Adrenal gland (tissue), 9 donors: ENCODE measurements at regions not wholly inside any gene's neighbourhood (a gene's known extent, or its start where the extent isn't known, plus 50 kb on each side); places are given as distances from the start of the nearest gene placed in this dataset.

Source experiments
- DNase-seq, 7 donors: peaks; one replicate each; pipeline ENCODE4 v3.0.0-alpha.2; 2019 to 2020
- H3K27ac ChIP-seq, 5 donors: fragments of 200-600 bp; sonication (generic) in 4 of 5; 1 replicate in 3 of 5; 2 replicates in 2 of 5; pipeline versions ENCODE4 v1.5.1 to v1.8.0; 2016 to 2020; ENCODE audit warnings: mild to moderate bottlenecking in 1 of 5
- H3K27me3 ChIP-seq: fragments of 200-600 bp; 2 replicates; pipeline ENCODE4 v1.8.0; 2021
- H3K36me3 ChIP-seq, 2 donors: fragments of 200-600 bp; replicated peaks in 1 of 2; 1 replicate in 1 of 2; 2 replicates in 1 of 2; pipeline versions ENCODE4 v1.5.1 to v1.8.0; 2018 to 2022
- H3K4me1 ChIP-seq, 2 donors: fragments of 200-600 bp; replicated peaks in 1 of 2; 1 replicate in 1 of 2; 2 replicates in 1 of 2; pipeline versions ENCODE4 v1.5.1 to v1.8.0; 2018 to 2021
- H3K4me3 ChIP-seq, 4 donors: fragments of 200-600 bp; sonication (generic) in 3 of 4; one replicate each; pipeline ENCODE4 v1.5.1; 2016 to 2018
- H3K9me3 ChIP-seq, 3 donors: fragments of 200-600 bp; sonication (generic) in 1 of 3; replicated peaks in 1 of 3; 1 replicate in 2 of 3; 2 replicates in 1 of 3; pipeline versions ENCODE4 v1.5.1 to v1.8.0; 2016 to 2021
- POLR2A ChIP-seq, 2 donors: fragments of 450-650 bp; IDR thresholded peaks; one replicate each; pipeline ENCODE4 v1.6.1; 2017; ENCODE audit warnings: antibody characterized with exemption in 2 of 2, mild to moderate bottlenecking in 2 of 2, moderate library complexity in 1 of 2
- WGBS, 4 donors: extraction: QIAGEN DNeasy Blood & Tissue Kit in 2 of 4; methylation state at CpG; one replicate each; pipeline versions ENCODE4 v1.1.5 to v1.1.7; 2013 to 2017; 5-methylcytosine and 5-hydroxymethylcytosine counted together
- intact Hi-C, 2 donors: fragments of 100-400 bp; cut with DNase I; formaldehyde crosslinking; loops; one replicate each; pipeline versions ENCODE4 v1.14.1 to v1.15.0; 2022 to 2023
- TF ChIP-seq, protein P1 (sequence below), 6 experiments: fragments of 450-650 bp in 4 of 6; fragments of 200-600 bp in 2 of 6; sonication (generic) in 1 of 6; IDR thresholded peaks; 1 replicate in 5 of 6; 2 replicates in 1 of 6; pipeline versions ENCODE4 v1.5.1 to v1.8.0; 2016 to 2021; ENCODE audit warnings: antibody characterized with exemption in 6 of 6, mild to moderate bottlenecking in 2 of 6, moderate library complexity in 1 of 6
- donor health status: healthy with polysubstance abuse.
- donor health status: Bipolar disorder and iron deficiency.
- donor health status: DM: yes; HTN: yes; CAD: no.
- donor health status: DM: no; HTN: no; CAD: no.
- donor health status: DM: no; HTN: no; CAD: no.

DNA sequence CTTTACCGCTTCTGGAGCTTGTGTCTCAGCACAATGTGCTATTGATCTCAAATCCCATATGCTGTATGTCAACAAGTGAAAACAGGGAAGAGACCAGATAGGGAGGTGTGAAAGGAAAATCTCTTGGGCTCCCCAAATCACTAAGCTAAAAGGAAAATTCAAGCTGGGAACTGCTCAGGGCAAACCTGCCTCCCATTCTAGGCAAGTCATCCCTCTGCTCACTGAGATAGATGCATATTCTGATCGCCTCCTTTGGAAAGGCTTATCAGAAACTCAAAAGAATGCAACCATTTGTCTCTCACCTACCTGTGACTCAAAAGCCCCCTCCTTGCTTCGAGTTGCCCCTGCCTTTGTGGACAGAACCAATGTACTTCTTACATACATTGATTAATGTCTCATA is 161.1 kb upstream of the LYZL1 start:
- intact Hi-C loops = no loop called here
- H3K9me3 ChIP-seq = no peaks in the 10 kb centered on the region
- no peak overlapping the region for H3K27ac ChIP-seq
- no peak overlapping the region for H3K4me3 ChIP-seq
- no peaks in the 10 kb centered on the region for H3K4me1 ChIP-seq
- TF ChIP-seq, protein P1, sequence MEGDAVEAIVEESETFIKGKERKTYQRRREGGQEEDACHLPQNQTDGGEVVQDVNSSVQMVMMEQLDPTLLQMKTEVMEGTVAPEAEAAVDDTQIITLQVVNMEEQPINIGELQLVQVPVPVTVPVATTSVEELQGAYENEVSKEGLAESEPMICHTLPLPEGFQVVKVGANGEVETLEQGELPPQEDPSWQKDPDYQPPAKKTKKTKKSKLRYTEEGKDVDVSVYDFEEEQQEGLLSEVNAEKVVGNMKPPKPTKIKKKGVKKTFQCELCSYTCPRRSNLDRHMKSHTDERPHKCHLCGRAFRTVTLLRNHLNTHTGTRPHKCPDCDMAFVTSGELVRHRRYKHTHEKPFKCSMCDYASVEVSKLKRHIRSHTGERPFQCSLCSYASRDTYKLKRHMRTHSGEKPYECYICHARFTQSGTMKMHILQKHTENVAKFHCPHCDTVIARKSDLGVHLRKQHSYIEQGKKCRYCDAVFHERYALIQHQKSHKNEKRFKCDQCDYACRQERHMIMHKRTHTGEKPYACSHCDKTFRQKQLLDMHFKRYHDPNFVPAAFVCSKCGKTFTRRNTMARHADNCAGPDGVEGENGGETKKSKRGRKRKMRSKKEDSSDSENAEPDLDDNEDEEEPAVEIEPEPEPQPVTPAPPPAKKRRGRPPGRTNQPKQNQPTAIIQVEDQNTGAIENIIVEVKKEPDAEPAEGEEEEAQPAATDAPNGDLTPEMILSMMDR (IDR thresholded peaks at IDR 0.05) = no peak
- H3K27me3 ChIP-seq = no peaks in the 10 kb centered on the region
- 71 to 90% (median 78%) methylated on average over 3 of the region's 3 CpGs for WGBS, 4 donors
- no peak for DNase-seq
- H3K36me3 ChIP-seq = no peaks in the 10 kb centered on the region

DNA sequence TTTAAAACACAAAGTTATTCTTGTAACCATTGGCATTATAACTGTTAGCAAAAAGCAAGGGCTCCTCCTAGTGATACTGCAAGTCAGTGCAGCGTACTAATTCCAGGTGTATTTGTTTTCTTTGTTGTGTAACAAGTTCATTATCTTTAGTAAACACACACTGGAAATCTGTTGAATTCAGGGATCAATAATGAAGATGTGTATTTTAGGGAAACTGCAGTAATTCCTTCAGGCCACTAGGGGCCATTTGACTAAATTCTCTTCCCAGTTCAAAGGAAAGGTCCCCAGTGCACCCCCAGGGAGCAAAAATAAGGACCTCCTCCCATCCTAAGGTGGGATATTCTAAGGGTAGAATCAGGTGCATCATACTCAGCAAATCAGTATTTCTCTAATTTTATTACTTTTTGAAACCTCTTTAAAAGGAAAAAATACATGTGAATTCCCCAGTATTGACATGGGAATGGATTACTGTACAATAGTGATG is 158.6 kb upstream of the LYZL1 start:
- H3K27ac ChIP-seq = no peak overlapping the region
- WGBS, 4 donors = 14 to 26% (median 23%) methylated on average over 1 of the region's 1 CpG
- intact Hi-C loops = loop anchor here (5.0 to 10.0 kb wide), 3 partner anchors 172 to 468 kb away; no protein-coding TSS in a partner anchor
- H3K4me1 ChIP-seq = no peaks in the 10 kb centered on the region
- no peaks in the 10 kb centered on the region for H3K36me3 ChIP-seq
- no peak overlapping the region for H3K4me3 ChIP-seq
- DNase-seq = peak in 1 of 7 donors; percentile 14
- TF ChIP-seq POLR2A (IDR thresholded peaks at IDR 0.05) = no peak
- TF ChIP-seq, protein P1 (IDR thresholded peaks at IDR 0.05) = peak; percentile 45 to 64 (median 62)
- no peaks in the 10 kb centered on the region for H3K27me3 ChIP-seq
- H3K9me3 ChIP-seq = no peaks in the 10 kb centered on the region

DNA sequence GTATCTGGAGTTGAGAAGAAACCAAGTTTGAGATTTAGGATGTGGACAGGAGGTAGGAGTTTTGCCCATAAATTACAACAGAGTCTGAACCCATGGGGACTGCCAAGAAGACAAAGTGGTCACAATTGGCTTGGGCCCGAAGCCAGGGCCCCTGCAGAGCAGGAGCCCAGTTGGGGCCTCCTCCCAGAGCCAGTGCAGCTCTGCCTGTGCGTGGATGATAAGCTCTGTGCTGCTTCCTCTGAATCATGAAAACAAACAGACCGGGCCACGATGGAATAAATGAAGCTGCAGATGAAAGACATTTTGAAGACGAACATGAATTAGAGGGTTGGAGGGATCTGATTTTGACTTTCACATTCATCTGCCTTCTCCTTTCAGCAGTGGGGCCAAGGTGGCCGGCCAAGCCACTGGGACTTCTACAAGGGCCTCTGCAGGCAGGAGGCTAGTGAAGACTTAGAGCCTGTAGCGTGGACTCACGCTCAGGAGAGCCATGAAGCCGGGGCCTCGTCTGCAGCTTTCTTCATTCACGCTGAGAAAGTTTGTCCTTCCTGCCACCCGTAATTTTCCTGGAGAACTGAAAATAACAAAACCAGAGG is 156.8 kb upstream of the LYZL1 start:
- Histone ChIP-seq H3K4me1 (no peaks in the 10 kb centered on the region), H3K9me3 (no peaks in the 10 kb centered on the region), H3K27me3 (no peaks in the 10 kb centered on the region), H3K4me3 (no peak overlapping the region), H3K27ac (no peak overlapping the region), H3K36me3 (no peaks in the 10 kb centered on the region)
- WGBS, 4 donors = 51 to 76% (median 70%) methylated on average over 10 to 12 of the region's 12 CpGs
- intact Hi-C loops = loop anchor here (5.0 to 10.0 kb wide), 3 partner anchors 170 to 470 kb away; no protein-coding TSS in a partner anchor
- DNase-seq = no peak
- TF ChIP-seq, protein P1 (IDR thresholded peaks at IDR 0.05) = no peak
- TF ChIP-seq POLR2A (IDR thresholded peaks at IDR 0.05) = no peak

DNA sequence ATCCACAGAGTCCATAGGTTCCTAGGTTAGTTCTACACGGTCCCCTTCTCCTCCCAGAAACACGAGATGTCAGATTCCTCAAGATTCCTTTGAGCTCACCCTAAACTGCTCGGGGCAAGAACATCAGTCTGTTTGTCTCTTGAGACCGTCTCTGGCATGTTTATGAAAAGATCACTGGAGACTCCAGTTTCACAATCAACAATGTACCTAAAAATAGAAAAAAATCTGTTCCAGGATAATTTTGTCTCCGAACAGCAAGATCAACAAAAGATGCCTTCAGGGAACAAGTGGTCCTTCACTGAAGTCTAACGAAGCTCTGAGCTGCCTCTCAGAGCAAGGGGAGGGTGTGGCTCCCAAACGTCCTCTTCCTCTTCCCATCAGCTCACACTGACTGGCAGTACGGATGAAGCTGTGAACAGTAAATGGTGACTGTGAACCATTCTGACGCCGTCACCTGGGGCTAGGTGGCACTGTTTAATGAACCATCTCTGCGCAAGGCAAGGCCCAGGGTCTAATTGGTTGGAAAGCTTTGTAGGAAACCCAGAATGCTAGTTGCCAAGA is 156.2 kb upstream of the LYZL1 start:
- TF ChIP-seq, protein P1 (IDR thresholded peaks at IDR 0.05) = no peak
- TF ChIP-seq POLR2A (IDR thresholded peaks at IDR 0.05) = no peak
- WGBS, 4 donors = 55 to 68% (median 66%) methylated on average over 10 to 11 of the region's 11 CpGs
- Histone ChIP-seq H3K4me1 (no peaks in the 10 kb centered on the region), H3K36me3 (no peaks in the 10 kb centered on the region), H3K27me3 (no peaks in the 10 kb centered on the region), H3K9me3 (no peaks in the 10 kb centered on the region), H3K27ac (no peak overlapping the region), H3K4me3 (no peak overlapping the region)
- intact Hi-C loops = loop anchor here (5.0 to 10.0 kb wide), 3 partner anchors 170 to 470 kb away; no protein-coding TSS in a partner anchor
- DNase-seq = no peak
